ENCODE measurements at regions not wholly inside any gene's neighbourhood (a gene's known extent, or its start where the extent isn't known, plus 50 kb on each side); places are given as distances from the start of the nearest gene placed in this dataset.

- Histone ChIP-seq H3K9me3 (no peaks in the 10 kb centered on the region), H3K4me2 (no peak overlapping the region), H3K9ac (no peak overlapping the region), H3K4me3 (no peak overlapping the region), H3K27ac (no peak overlapping the region), H3K36me3 (no peaks in the 10 kb centered on the region), H3K4me1 (no peaks in the 10 kb centered on the region), H4K20me1 (no peaks in the 10 kb centered on the region), H3K27me3 (no peaks in the 10 kb centered on the region)
- TF ChIP-seq Cebpa-rat (IDR thresholded peaks at IDR 0.05) = no peak
Measured at GRCh38 chr13:109611912-109612691, 174.3 kb downstream of the IRS2 start.

- no peaks in the 10 kb centered on the region for H3K36me3 ChIP-seq
- no peaks in the 10 kb centered on the region for H4K20me1 ChIP-seq
- TF ChIP-seq Cebpa-rat (IDR thresholded peaks at IDR 0.05) = no peak
- H3K9me3 ChIP-seq = no peaks in the 10 kb centered on the region
- no peak overlapping the region for H3K4me3 ChIP-seq
- H3K9ac ChIP-seq = no peak overlapping the region
- H3K4me1 ChIP-seq = no peaks in the 10 kb centered on the region
- H3K27me3 ChIP-seq = no peaks in the 10 kb centered on the region
- no peak overlapping the region for H3K4me2 ChIP-seq
- H3K27ac ChIP-seq = no peak overlapping the region
Measured at GRCh38 chr13:109610517-109610916, 175.9 kb downstream of the IRS2 start.

- no peaks in the 10 kb centered on the region for H3K4me1 ChIP-seq
- H3K4me3 ChIP-seq = no peak overlapping the region
- H3K36me3 ChIP-seq = no peaks in the 10 kb centered on the region
- no peak overlapping the region for H3K27ac ChIP-seq
- H3K9me3 ChIP-seq = no peaks in the 10 kb centered on the region
- no peak overlapping the region for H3K9ac ChIP-seq
- no peaks in the 10 kb centered on the region for H3K27me3 ChIP-seq
- H4K20me1 ChIP-seq = no peaks in the 10 kb centered on the region
- H3K4me2 ChIP-seq = no peak overlapping the region
- TF ChIP-seq Cebpa-rat (IDR thresholded peaks at IDR 0.05) = no peak
Measured at GRCh38 chr13:109608503-109608902, 177.9 kb downstream of the IRS2 start.

- Histone ChIP-seq H3K4me2 (no peak overlapping the region), H3K4me1 (no peaks in the 10 kb centered on the region), H3K4me3 (no peak overlapping the region), H4K20me1 (no peaks in the 10 kb centered on the region), H3K27me3 (no peaks in the 10 kb centered on the region), H3K27ac (no peak overlapping the region), H3K36me3 (no peaks in the 10 kb centered on the region), H3K9ac (no peak overlapping the region), H3K9me3 (no peaks in the 10 kb centered on the region)
- no peak for TF ChIP-seq Cebpa-rat (IDR thresholded peaks at IDR 0.05)
Measured at GRCh38 chr13:109608059-109608458, 178.3 kb downstream of the IRS2 start.

GRCh38 chr13:109606520-109606919, 179.9 kb downstream of the IRS2 start:
- no peak overlapping the region for H3K4me2 ChIP-seq
- no peaks in the 10 kb centered on the region for H3K36me3 ChIP-seq
- no peaks in the 10 kb centered on the region for H3K27me3 ChIP-seq
- no peak overlapping the region for H3K4me3 ChIP-seq
- H3K9ac ChIP-seq = no peak overlapping the region
- no peak overlapping the region for H3K27ac ChIP-seq
- TF ChIP-seq Cebpa-rat (IDR thresholded peaks at IDR 0.05) = no peak
- no peaks in the 10 kb centered on the region for H3K4me1 ChIP-seq
- H4K20me1 ChIP-seq = no peaks in the 10 kb centered on the region
- H3K9me3 ChIP-seq = no peaks in the 10 kb centered on the region

- H3K27me3 ChIP-seq = no peaks in the 10 kb centered on the region
- H3K9ac ChIP-seq = no peak overlapping the region
- H3K36me3 ChIP-seq = no peaks in the 10 kb centered on the region
- no peak overlapping the region for H3K27ac ChIP-seq
- no peaks in the 10 kb centered on the region for H3K9me3 ChIP-seq
- H3K4me1 ChIP-seq = no peaks in the 10 kb centered on the region
- no peak overlapping the region for H3K4me2 ChIP-seq
- no peak for TF ChIP-seq Cebpa-rat (IDR thresholded peaks at IDR 0.05)
- no peaks in the 10 kb centered on the region for H4K20me1 ChIP-seq
- no peak overlapping the region for H3K4me3 ChIP-seq
Measured at GRCh38 chr13:109605846-109606245, 180.5 kb downstream of the IRS2 start.

- Histone ChIP-seq H3K36me3 (no peaks in the 10 kb centered on the region), H3K27ac (no peak overlapping the region), H3K4me2 (no peak overlapping the region), H3K9me3 (no peaks in the 10 kb centered on the region), H3K4me1 (no peaks in the 10 kb centered on the region), H3K4me3 (no peak overlapping the region), H4K20me1 (no peaks in the 10 kb centered on the region), H3K27me3 (no peaks in the 10 kb centered on the region), H3K9ac (no peak overlapping the region)
- TF ChIP-seq Cebpa-rat (IDR thresholded peaks at IDR 0.05) = no peak
Measured at GRCh38 chr13:109604894-109605293, 181.5 kb downstream of the IRS2 start.

- Histone ChIP-seq H3K27ac (no peak overlapping the region), H3K9me3 (no peaks in the 10 kb centered on the region), H3K27me3 (no peaks in the 10 kb centered on the region)
Measured at GRCh38 chr13:109602356-109602755, 184.0 kb downstream of the IRS2 start.

GRCh38 chr13:109599901-109600657, 186.3 kb downstream of the IRS2 start:
- no peak for TF ChIP-seq Cebpa-rat (IDR thresholded peaks at IDR 0.05)
- H3K9me3 ChIP-seq = no peaks in the 10 kb centered on the region
- no peak overlapping the region for H3K4me2 ChIP-seq

More at GRCh38 chr13:109602356-109602755, 184.0 kb downstream of the IRS2 start:
- no peak overlapping the region for H3K4me3 ChIP-seq
- no peaks in the 10 kb centered on the region for H4K20me1 ChIP-seq
- no peak overlapping the region for H3K9ac ChIP-seq
- no peak for TF ChIP-seq Cebpa-rat (IDR thresholded peaks at IDR 0.05)
- no peaks in the 10 kb centered on the region for H3K36me3 ChIP-seq
- no peaks in the 10 kb centered on the region for H3K4me1 ChIP-seq
- no peak overlapping the region for H3K4me2 ChIP-seq

GRCh38 chr13:109595471-109595870, 190.9 kb downstream of the IRS2 start:
- Histone ChIP-seq H3K9ac (no peak overlapping the region), H3K9me3 (no peaks in the 10 kb centered on the region), H3K27ac (no peak overlapping the region), H3K4me2 (no peak overlapping the region), H3K4me1 (no peaks in the 10 kb centered on the region), H4K20me1 (no peaks in the 10 kb centered on the region), H3K4me3 (no peak overlapping the region), H3K27me3 (no peaks in the 10 kb centered on the region), H3K36me3 (no peaks in the 10 kb centered on the region)
- no peak for TF ChIP-seq Cebpa-rat (IDR thresholded peaks at IDR 0.05)

More at GRCh38 chr13:109599901-109600657, 186.3 kb downstream of the IRS2 start:
- Histone ChIP-seq H3K27me3 (no peaks in the 10 kb centered on the region), H3K4me3 (no peak overlapping the region), H3K9ac (no peak overlapping the region), H3K36me3 (no peaks in the 10 kb centered on the region), H3K4me1 (no peaks in the 10 kb centered on the region), H3K27ac (no peak overlapping the region), H4K20me1 (no peaks in the 10 kb centered on the region)

All from BLaER1 (cell line).